ENCODE measurements at regions not wholly inside any gene's neighbourhood (a gene's known extent, or its start where the extent isn't known, plus 50 kb on each side); places are given as distances from the start of the nearest gene placed in this dataset.

GRCh38 chr12:83933615-83934014 lies 979.0 kb downstream of the SLC6A15 start:
- no peak for TF ChIP-seq CTCF (conservative IDR thresholded peaks at IDR 0.05)
- no peak for TF ChIP-seq ZFX (IDR thresholded peaks at IDR 0.05)
